HEK293 (cell line): ENCODE measurements at regions not wholly inside any gene's neighbourhood (a gene's known extent, or its start where the extent isn't known, plus 50 kb on each side); places are given as distances from the start of the nearest gene placed in this dataset.

Source experiments
- CTCF ChIA-PET: fragments of 350-600 bp; formaldehyde crosslinking; extraction: SDS; loops from one replicate; lab custom pipeline; 2021; ENCODE audit warnings: antibody characterized with exemption; lab: Yijun Ruan, JAX
- POLR2A ChIA-PET: fragments of 300-600 bp; formaldehyde crosslinking; extraction: SDS; loops from one replicate; lab custom pipeline; 2020; ENCODE audit warnings: antibody characterized with exemption, inconsistent platforms; lab: Yijun Ruan, JAX
- H3K27ac ChIP-seq: fragments of 200-500 bp; sonication (Bioruptor generic); 2 replicates; pipeline ENCODE4 v1.5.1; 2014; ENCODE audit warnings: low read depth, low read length, control low read depth, inconsistent platforms; ENCODE audit errors: extremely low read depth
- H3K36me3 ChIP-seq, 2 experiments: fragments of 200-500 bp in 1 of 2; sonication (Bioruptor generic) in 1 of 2; 1 replicate in 1 of 2; 2 replicates in 1 of 2; pipeline ENCODE4 v1.5.1; 2014 to 2017; ENCODE audit warnings: inconsistent platforms in 2 of 2, low read length in 2 of 2; ENCODE audit not compliant: control insufficient read depth in 2 of 2, insufficient read depth in 1 of 2
- H3K4me1 ChIP-seq: fragments of 200-500 bp; sonication (Bioruptor generic); 2 replicates; pipeline ENCODE4 v1.5.1; 2014; ENCODE audit warnings: mild to moderate bottlenecking, low read length, inconsistent platforms; ENCODE audit not compliant: control insufficient read depth, insufficient read depth
- H3K4me3 ChIP-seq: 2 replicates; pipeline ENCODE4 v1.5.1; 2011; ENCODE audit warnings: low read depth, mild to moderate bottlenecking, control low read depth, low read length, moderate library complexity
- H3K9me3 ChIP-seq: fragments of 200-500 bp; sonication (Bioruptor generic); 2 replicates; pipeline ENCODE4 v1.5.1; 2014; ENCODE audit warnings: low read depth, low read length, inconsistent platforms; ENCODE audit not compliant: control insufficient read depth, insufficient read depth
- KLF10 ChIP-seq: fragments of 450-650 bp; IDR thresholded peaks from 2 replicates; pipeline ENCODE4 v1.5.1; 2018; ENCODE audit warnings: missing biosample characterization, mild to moderate bottlenecking, missing genetic modification characterization
- MZF1 ChIP-seq: fragments of 450-650 bp; formaldehyde crosslinking; IDR thresholded peaks from 2 replicates; pipeline ENCODE4 v1.5.1; 2017; ENCODE audit warnings: missing biosample characterization, missing genetic modification characterization, borderline replicate concordance
- ZBTB20 ChIP-seq: fragments of 450-650 bp; formaldehyde crosslinking; IDR thresholded peaks from 2 replicates; pipeline ENCODE4 v1.5.1; 2016; ENCODE audit warnings: missing biosample characterization, missing genetic modification characterization
- ZFP41 ChIP-seq: fragments of 450-650 bp; formaldehyde crosslinking; IDR thresholded peaks from 2 replicates; pipeline ENCODE4 v1.5.1; 2016; ENCODE audit warnings: missing biosample characterization, missing genetic modification characterization, borderline replicate concordance
- ZFP69B ChIP-seq: fragments of 450-650 bp; formaldehyde crosslinking; IDR thresholded peaks from 2 replicates; pipeline ENCODE4 v1.5.1; 2016; ENCODE audit warnings: missing biosample characterization, missing genetic modification characterization
- ZNF146 ChIP-seq: fragments of 450-650 bp; formaldehyde crosslinking; IDR thresholded peaks from 2 replicates; pipeline ENCODE4 v1.5.1; 2016; ENCODE audit warnings: missing biosample characterization, missing genetic modification characterization
- ZNF174 ChIP-seq: fragments of 450-650 bp; formaldehyde crosslinking; IDR thresholded peaks from 2 replicates; pipeline ENCODE4 v1.5.0; 2017; ENCODE audit warnings: missing biosample characterization, mild to moderate bottlenecking, missing genetic modification characterization
- ZNF19 ChIP-seq: fragments of 450-650 bp; formaldehyde crosslinking; IDR thresholded peaks from 2 replicates; pipeline ENCODE4; 2016; ENCODE audit warnings: missing biosample characterization, missing genetic modification characterization, low read depth
- ZNF2 ChIP-seq: fragments of 450-650 bp; formaldehyde crosslinking; IDR thresholded peaks from 2 replicates; pipeline ENCODE4 v1.5.1; 2016; ENCODE audit warnings: missing biosample characterization, missing genetic modification characterization
- ZNF214 ChIP-seq: fragments of 450-650 bp; formaldehyde crosslinking; IDR thresholded peaks from 2 replicates; pipeline ENCODE4 v1.5.1; 2017; ENCODE audit warnings: missing biosample characterization, mild to moderate bottlenecking, missing genetic modification characterization, borderline replicate concordance
- ZNF266 ChIP-seq: fragments of 450-650 bp; formaldehyde crosslinking; IDR thresholded peaks from 2 replicates; pipeline ENCODE4 v1.5.1; 2016; ENCODE audit warnings: missing biosample characterization, missing genetic modification characterization, low read depth
- ZNF37A ChIP-seq: fragments of 450-650 bp; IDR thresholded peaks from 2 replicates; pipeline ENCODE4 v1.5.1; 2018; ENCODE audit warnings: missing biosample characterization, missing genetic modification characterization
- ZNF501 ChIP-seq: fragments of 450-650 bp; formaldehyde crosslinking; IDR thresholded peaks from 2 replicates; pipeline ENCODE4 v1.5.1; 2016; ENCODE audit warnings: missing biosample characterization, missing genetic modification characterization
- ZNF510 ChIP-seq: fragments of 450-650 bp; formaldehyde crosslinking; IDR thresholded peaks from 2 replicates; pipeline ENCODE4 v1.5.1; 2018; ENCODE audit warnings: mild to moderate bottlenecking, missing genetic modification characterization, missing biosample characterization; ENCODE audit not compliant: insufficient replicate concordance
- ZNF571 ChIP-seq: fragments of 450-650 bp; formaldehyde crosslinking; IDR thresholded peaks from 2 replicates; pipeline ENCODE4 v1.5.0; 2017; ENCODE audit warnings: missing biosample characterization, missing genetic modification characterization
- ZNF658 ChIP-seq: fragments of 450-650 bp; formaldehyde crosslinking; IDR thresholded peaks from 2 replicates; pipeline ENCODE4; 2016; ENCODE audit warnings: missing biosample characterization, missing genetic modification characterization
- ZNF747 ChIP-seq: fragments of 450-650 bp; formaldehyde crosslinking; IDR thresholded peaks from 2 replicates; pipeline ENCODE4 v1.5.1; 2016; ENCODE audit warnings: missing biosample characterization, missing genetic modification characterization
- ZNF785 ChIP-seq: fragments of 450-650 bp; formaldehyde crosslinking; IDR thresholded peaks from 2 replicates; pipeline ENCODE4 v1.5.1; 2016; ENCODE audit warnings: missing biosample characterization, missing genetic modification characterization
- TF ChIP-seq, protein P1 (sequence below): fragments of 450-650 bp; formaldehyde crosslinking; conservative IDR thresholded peaks from 2 replicates; pipeline ENCODE4 v1.5.1; 2016; ENCODE audit warnings: low read depth, missing biosample characterization, missing genetic modification characterization
- TF ChIP-seq, protein P2 (sequence below): fragments of 450-650 bp; formaldehyde crosslinking; IDR thresholded peaks from 2 replicates; pipeline ENCODE4 v1.5.1; 2016; ENCODE audit warnings: missing biosample characterization, missing genetic modification characterization

DNA sequence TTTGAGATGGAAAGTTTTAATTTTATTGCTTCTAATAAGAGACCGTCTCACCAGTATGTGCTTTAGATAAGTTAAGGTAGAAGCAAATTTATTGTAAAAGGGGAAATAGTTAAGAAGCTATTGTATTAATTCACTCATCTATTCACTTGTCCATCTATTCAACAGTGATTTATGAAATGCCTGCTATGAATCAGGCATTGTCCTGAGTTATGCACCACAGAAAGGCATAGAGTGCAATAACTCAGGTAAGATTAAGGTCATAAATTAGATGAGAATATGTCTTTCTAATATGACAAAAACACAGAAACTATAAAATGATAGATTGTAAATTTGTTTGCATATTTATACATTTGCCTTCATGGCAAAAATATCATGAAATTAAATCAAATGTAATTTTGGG lies 379.3 kb upstream of the PCDH15 start (continued):
- TF ChIP-seq ZNF785 (tag by site-specific recombination) (no peak), ZNF658 (tag by site-specific recombination) (no peak), ZFP41 (no peak)
- TF ChIP-seq, protein P1, sequence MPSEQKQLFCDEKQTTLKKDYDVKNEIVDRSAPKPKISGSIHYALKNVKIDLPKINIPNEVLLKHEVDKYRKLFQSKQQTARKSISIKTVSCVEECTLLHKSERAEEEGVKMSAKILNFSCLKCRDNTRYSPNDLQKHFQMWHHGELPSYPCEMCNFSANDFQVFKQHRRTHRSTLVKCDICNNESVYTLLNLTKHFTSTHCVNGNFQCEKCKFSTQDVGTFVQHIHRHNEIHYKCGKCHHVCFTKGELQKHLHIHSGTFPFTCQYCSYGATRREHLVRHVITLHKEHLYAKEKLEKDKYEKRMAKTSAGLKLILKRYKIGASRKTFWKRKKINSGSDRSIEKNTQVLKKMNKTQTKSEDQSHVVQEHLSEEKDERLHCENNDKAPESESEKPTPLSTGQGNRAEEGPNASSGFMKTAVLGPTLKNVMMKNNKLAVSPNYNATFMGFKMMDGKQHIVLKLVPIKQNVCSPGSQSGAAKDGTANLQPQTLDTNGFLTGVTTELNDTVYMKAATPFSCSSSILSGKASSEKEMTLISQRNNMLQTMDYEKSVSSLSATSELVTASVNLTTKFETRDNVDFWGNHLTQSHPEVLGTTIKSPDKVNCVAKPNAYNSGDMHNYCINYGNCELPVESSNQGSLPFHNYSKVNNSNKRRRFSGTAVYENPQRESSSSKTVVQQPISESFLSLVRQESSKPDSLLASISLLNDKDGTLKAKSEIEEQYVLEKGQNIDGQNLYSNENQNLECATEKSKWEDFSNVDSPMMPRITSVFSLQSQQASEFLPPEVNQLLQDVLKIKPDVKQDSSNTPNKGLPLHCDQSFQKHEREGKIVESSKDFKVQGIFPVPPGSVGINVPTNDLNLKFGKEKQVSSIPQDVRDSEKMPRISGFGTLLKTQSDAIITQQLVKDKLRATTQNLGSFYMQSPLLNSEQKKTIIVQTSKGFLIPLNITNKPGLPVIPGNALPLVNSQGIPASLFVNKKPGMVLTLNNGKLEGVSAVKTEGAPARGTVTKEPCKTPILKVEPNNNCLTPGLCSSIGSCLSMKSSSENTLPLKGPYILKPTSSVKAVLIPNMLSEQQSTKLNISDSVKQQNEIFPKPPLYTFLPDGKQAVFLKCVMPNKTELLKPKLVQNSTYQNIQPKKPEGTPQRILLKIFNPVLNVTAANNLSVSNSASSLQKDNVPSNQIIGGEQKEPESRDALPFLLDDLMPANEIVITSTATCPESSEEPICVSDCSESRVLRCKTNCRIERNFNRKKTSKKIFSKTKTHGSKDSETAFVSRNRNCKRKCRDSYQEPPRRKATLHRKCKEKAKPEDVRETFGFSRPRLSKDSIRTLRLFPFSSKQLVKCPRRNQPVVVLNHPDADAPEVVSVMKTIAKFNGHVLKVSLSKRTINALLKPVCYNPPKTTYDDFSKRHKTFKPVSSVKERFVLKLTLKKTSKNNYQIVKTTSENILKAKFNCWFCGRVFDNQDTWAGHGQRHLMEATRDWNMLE: no peak

DNA sequence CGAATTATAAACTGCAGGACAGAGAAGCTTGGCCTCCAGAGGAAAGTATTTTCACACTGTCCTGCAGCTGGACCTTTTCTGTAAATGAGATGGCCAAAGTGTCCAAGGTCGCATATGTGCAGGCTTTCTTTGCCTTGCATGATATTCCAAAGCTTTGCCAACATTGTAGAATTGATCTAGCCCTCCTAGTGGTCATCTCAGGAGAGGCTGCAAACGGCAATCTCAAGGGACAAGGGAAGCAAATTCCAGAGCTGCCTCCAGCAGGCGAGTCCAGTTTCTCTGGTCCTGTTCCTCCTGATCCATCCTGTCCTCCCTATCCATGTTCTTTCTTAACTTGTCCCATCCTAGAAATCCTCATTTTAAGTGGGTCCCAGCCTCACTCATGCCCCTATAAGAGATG lies 373.4 kb upstream of the PCDH15 start:
- TF ChIP-seq ZNF37A (no peak), ZNF747 (tag by site-specific recombination) (no peak), MZF1 (tag by site-specific recombination) (no peak), ZNF2 (no peak)
- ChIA-PET POLR2A (no interaction called here), CTCF (no interaction called here)
- Histone ChIP-seq H3K4me1 (no peaks in the 10 kb centered on the region), H3K36me3 (no peaks in the 10 kb centered on the region), H3K27ac (no peak overlapping the region), H3K9me3 (no peaks in the 10 kb centered on the region), H3K4me3 (no peak overlapping the region)

DNA sequence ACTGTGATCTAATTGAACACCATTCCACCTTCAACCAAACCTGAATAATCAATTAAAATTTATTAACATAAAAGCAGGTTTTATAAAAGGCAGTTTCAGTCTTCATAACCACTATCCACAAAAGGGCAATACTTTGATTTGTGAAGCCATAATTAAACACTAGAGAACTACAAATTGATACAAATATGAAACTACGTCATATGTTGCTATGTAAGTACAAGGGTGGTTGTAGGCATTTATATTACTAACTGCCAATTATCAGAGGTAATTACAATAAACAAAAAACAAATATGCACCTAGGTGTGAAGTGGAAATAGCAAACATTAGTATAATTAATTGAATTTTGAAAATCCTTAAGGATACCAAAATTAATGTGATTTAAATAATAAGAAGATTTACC lies 368.5 kb upstream of the PCDH15 start:
- H3K27ac ChIP-seq: no peak overlapping the region
- no peaks in the 10 kb centered on the region for H3K9me3 ChIP-seq
- H3K36me3 ChIP-seq: no peaks in the 10 kb centered on the region
- no peak for TF ChIP-seq ZNF747 (tag by site-specific recombination)
- no peak for TF ChIP-seq ZNF571 (tag by site-specific recombination)
- TF ChIP-seq ZBTB20 (tag by site-specific recombination): no peak
- TF ChIP-seq ZNF174: no peak
- TF ChIP-seq, protein P2, sequence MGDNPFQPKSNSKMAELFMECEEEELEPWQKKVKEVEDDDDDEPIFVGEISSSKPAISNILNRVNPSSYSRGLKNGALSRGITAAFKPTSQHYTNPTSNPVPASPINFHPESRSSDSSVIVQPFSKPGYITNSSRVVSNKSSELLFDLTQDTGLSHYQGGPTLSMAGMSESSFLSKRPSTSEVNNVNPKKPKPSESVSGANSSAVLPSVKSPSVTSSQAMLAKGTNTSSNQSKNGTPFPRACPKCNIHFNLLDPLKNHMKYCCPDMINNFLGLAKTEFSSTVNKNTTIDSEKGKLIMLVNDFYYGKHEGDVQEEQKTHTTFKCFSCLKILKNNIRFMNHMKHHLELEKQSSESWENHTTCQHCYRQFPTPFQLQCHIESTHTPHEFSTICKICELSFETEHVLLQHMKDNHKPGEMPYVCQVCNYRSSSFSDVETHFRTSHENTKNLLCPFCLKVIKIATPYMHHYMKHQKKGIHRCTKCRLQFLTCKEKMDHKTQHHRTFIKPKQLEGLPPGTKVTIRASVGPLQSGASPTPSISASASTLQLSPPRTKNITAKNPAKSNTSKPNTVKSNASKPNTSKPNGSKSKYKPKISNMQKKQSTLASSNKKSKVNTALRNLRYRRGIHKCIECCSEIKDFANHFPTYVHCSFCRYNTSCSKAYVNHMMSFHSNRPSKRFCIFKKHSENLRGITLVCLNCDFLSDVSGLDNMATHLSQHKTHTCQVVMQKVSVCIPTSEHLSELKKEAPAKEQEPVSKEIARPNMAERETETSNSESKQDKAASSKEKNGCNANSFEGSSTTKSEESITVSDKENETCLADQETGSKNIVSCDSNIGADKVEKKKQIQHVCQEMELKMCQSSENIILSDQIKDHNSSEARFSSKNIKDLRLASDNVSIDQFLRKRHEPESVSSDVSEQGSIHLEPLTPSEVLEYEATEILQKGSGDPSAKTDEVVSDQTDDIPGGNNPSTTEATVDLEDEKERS (tag by site-specific recombination): no peak
- TF ChIP-seq ZNF214: no peak
- no peak for TF ChIP-seq ZNF501 (tag by site-specific recombination)
- TF ChIP-seq ZNF266 (tag by site-specific recombination): no peak
- no peak for TF ChIP-seq ZNF510 (tag by site-specific recombination)
- no peak for TF ChIP-seq ZNF19
- no peak for TF ChIP-seq ZNF146 (tag by site-specific recombination)
- no peak for TF ChIP-seq ZFP69B
- TF ChIP-seq KLF10: no peak
- H3K4me1 ChIP-seq: no peaks in the 10 kb centered on the region
- CTCF ChIA-PET: no interaction called here
- POLR2A ChIA-PET: no interaction called here
- H3K4me3 ChIP-seq: no peak overlapping the region
